A673 (cell line): ENCODE measurements at regions not wholly inside any gene's neighbourhood (a gene's known extent, or its start where the extent isn't known, plus 50 kb on each side); places are given as distances from the start of the nearest gene placed in this dataset.

Experiments
- CTCF ChIP-seq: fragments of 300-800, 200-600 bp; sonication (generic); conservative IDR thresholded peaks from 2 replicates; pipeline ENCODE4 v1.5.1; 2017; ENCODE audit warnings: low read depth, mild to moderate bottlenecking, antibody characterized with exemption, low read length, moderate library complexity, mixed read lengths
- EZH2 ChIP-seq: fragments of 200-600 bp; sonication (generic); IDR thresholded peaks from 2 replicates; pipeline ENCODE4 v1.6.1; 2017; ENCODE audit warnings: borderline replicate concordance, low read depth, mild to moderate bottlenecking, mixed read lengths, antibody characterized with exemption, low read length; ENCODE audit not compliant: poor library complexity, severe bottlenecking

GRCh38 chr6:109295774-109296156 is 86.5 kb downstream of the CD164 start:
- TF ChIP-seq CTCF, result no peak
- TF ChIP-seq EZH2, result no peak
